HG02763 (cell line): ENCODE measurements at regions not wholly inside any gene's neighbourhood (a gene's known extent, or its start where the extent isn't known, plus 50 kb on each side); places are given as distances from the start of the nearest gene placed in this dataset.

ENCODE experiments used
- ATAC-seq: cut with Tn5 transposase; IDR thresholded peaks from one replicate; pipeline ENCODE4 v1.9.1; 2021; ENCODE audit warnings: mild to moderate bottlenecking, moderate library complexity; ENCODE audit not compliant: unreplicated experiment

GRCh38 chr5:108650997-108651396 is 96.7 kb upstream of the FER start:
- ATAC-seq, result no peak

- ATAC-seq, result no peak
These were observed 98.1 kb upstream of the FER start for GRCh38 chr5:108649646-108650045.

GRCh38 chr5:108649106-108649505 is 98.6 kb upstream of the FER start:
- ATAC-seq, result no peak

- ATAC-seq, result peak; percentile 96
These were observed 105.4 kb upstream of the FER start for GRCh38 chr5:108642170-108642906.

GRCh38 chr5:108641596-108641995 is 106.1 kb upstream of the FER start:
- no peak for ATAC-seq

- ATAC-seq, result no peak
These were observed 108.3 kb upstream of the FER start for GRCh38 chr5:108639366-108639765.

GRCh38 chr5:108638021-108638420 is 109.7 kb upstream of the FER start:
- no peak for ATAC-seq

- no peak for ATAC-seq
These were observed 110.6 kb upstream of the FER start for GRCh38 chr5:108637134-108637533.

- ATAC-seq, result no peak
These were observed 111.4 kb upstream of the FER start for GRCh38 chr5:108636135-108636853.

GRCh38 chr5:108634617-108635288 is 112.9 kb upstream of the FER start:
- peak; percentile 70 for ATAC-seq

GRCh38 chr5:108634010-108634616 is 113.6 kb upstream of the FER start:
- no peak for ATAC-seq

- ATAC-seq, result no peak
These were observed 117.7 kb upstream of the FER start for GRCh38 chr5:108629779-108630528.

GRCh38 chr5:108625654-108626053 is 122.0 kb upstream of the FER start:
- ATAC-seq, result no peak

- no peak for ATAC-seq
These were observed 123.9 kb upstream of the FER start for GRCh38 chr5:108623826-108624225.

- ATAC-seq, result no peak
These were observed 127.2 kb upstream of the FER start for GRCh38 chr5:108620516-108620915.

- ATAC-seq, result no peak
These were observed 127.9 kb upstream of the FER start for GRCh38 chr5:108619815-108620214.

GRCh38 chr5:108617467-108618435 is 129.9 kb upstream of the FER start:
- ATAC-seq, result no peak

GRCh38 chr5:108615216-108615615 is 132.5 kb upstream of the FER start:
- ATAC-seq, result no peak

- ATAC-seq, result no peak
These were observed 140.3 kb upstream of the FER start for GRCh38 chr5:108607421-108607820.

GRCh38 chr5:108606185-108606584 is 141.5 kb upstream of the FER start:
- ATAC-seq, result no peak
